SIG-M5 treated with dmso at 0.1 percent for 504 hours (cell line): ENCODE measurements at regions not wholly inside any gene's neighbourhood (a gene's known extent, or its start where the extent isn't known, plus 50 kb on each side); places are given as distances from the start of the nearest gene placed in this dataset.

Experiments used
- DNase-seq: peaks from one replicate; lab custom pipeline; 2025; ENCODE audit not compliant: unreplicated experiment; lab: John Stamatoyannopoulos, UW

- no peak for DNase-seq
Observed at GRCh38 chr1:208628022-208628914, 384.1 kb upstream of the PLXNA2 start.

- DNase-seq, result no peak
Observed at GRCh38 chr1:208631092-208631491, 386.9 kb upstream of the PLXNA2 start.

GRCh38 chr1:208631506-208631905 is 387.3 kb upstream of the PLXNA2 start:
- DNase-seq, result no peak

GRCh38 chr1:208634346-208635140 is 390.4 kb upstream of the PLXNA2 start:
- no peak for DNase-seq

- DNase-seq, result no peak
Observed at GRCh38 chr1:208637181-208637580, 393.0 kb upstream of the PLXNA2 start.

GRCh38 chr1:208639382-208639781 is 395.2 kb upstream of the PLXNA2 start:
- no peak for DNase-seq

- no peak for DNase-seq
Observed at GRCh38 chr1:208640295-208640694, 396.1 kb upstream of the PLXNA2 start.

- DNase-seq, result no peak
Observed at GRCh38 chr1:208641579-208642280, 397.5 kb upstream of the PLXNA2 start.

GRCh38 chr1:208643005-208643597 is 398.9 kb upstream of the PLXNA2 start:
- DNase-seq, result no peak

GRCh38 chr1:208644401-208645160 is 400.4 kb upstream of the PLXNA2 start:
- no peak for DNase-seq

GRCh38 chr1:208646431-208646830 is 402.2 kb upstream of the PLXNA2 start:
- DNase-seq, result no peak

GRCh38 chr1:208648146-208648545 is 404.0 kb upstream of the PLXNA2 start:
- DNase-seq, result no peak

GRCh38 chr1:208652296-208653160 is 408.3 kb upstream of the PLXNA2 start:
- DNase-seq, result peak; percentile 73

GRCh38 chr1:208653426-208653825 is 409.2 kb upstream of the PLXNA2 start:
- DNase-seq, result no peak

GRCh38 chr1:208654241-208654640 is 410.1 kb upstream of the PLXNA2 start:
- DNase-seq, result peak; percentile 21

GRCh38 chr1:208665936-208666335 is 421.8 kb upstream of the PLXNA2 start:
- no peak for DNase-seq

- DNase-seq, result no peak
Observed at GRCh38 chr1:208668991-208669390, 424.8 kb upstream of the PLXNA2 start.

- no peak for DNase-seq
Observed at GRCh38 chr1:208670778-208671177, 426.6 kb upstream of the PLXNA2 start.

- no peak for DNase-seq
Observed at GRCh38 chr1:208681878-208682663, 437.9 kb upstream of the PLXNA2 start.
